IMR-90 (cell line): ENCODE measurements at regions not wholly inside any gene's neighbourhood (a gene's known extent, or its start where the extent isn't known, plus 50 kb on each side); places are given as distances from the start of the nearest gene placed in this dataset.

Experiments
- ATAC-seq: fragments of 200-7000 bp; cut with Tn5 transposase; 2 replicates; pipeline ENCODE4 v1.9.1; 2020; ENCODE audit warnings: low read depth, mild to moderate bottlenecking, moderate library complexity
- BruUV-seq: library from RNA; stranded (reverse); fragments of 400-500 nt; replicated peaks from 2 replicates; lab custom pipeline; 2021; lab: Mats Ljungman, UMichigan
- CTCF ChIA-PET: fragments of 300-600 bp; formaldehyde crosslinking; extraction: SDS; loops from one replicate; lab custom pipeline; 2021; ENCODE audit warnings: antibody characterized with exemption; lab: Yijun Ruan, JAX
- POLR2A ChIA-PET: fragments of 300-600 bp; sonication (Branson Sonifier 250); formaldehyde crosslinking; loops from one replicate; lab custom pipeline; 2022; ENCODE audit warnings: antibody characterized with exemption; ENCODE audit not compliant: unreplicated experiment; lab: Charles Lee
- DNase-seq: peaks from one replicate; pipeline ENCODE4 v3.0.0; 2013
- H2AFZ ChIP-seq: replicated peaks from 2 replicates; pipeline ENCODE3; 2013; ENCODE audit warnings: low read length, mild to moderate bottlenecking; ENCODE audit not compliant: poor library complexity
- H2AK5ac ChIP-seq: 2 replicates; pipeline ENCODE4 v1.6.1; 2013; ENCODE audit warnings: low read depth, low read length, inconsistent platforms
- H2AK9ac ChIP-seq: replicated peaks from 2 replicates; pipeline ENCODE3; 2013; ENCODE audit warnings: mild to moderate bottlenecking, low read depth, low read length, moderate library complexity; ENCODE audit not compliant: poor library complexity
- H2BK120ac ChIP-seq: 2 replicates; pipeline ENCODE4 v1.6.1; 2013; ENCODE audit warnings: low read depth, low read length, inconsistent platforms
- H2BK15ac ChIP-seq: 3 replicates; pipeline ENCODE4 v1.6.1; 2013; ENCODE audit warnings: low read depth, low read length, inconsistent platforms
- H2BK20ac ChIP-seq: 2 replicates; pipeline ENCODE4 v1.6.1; 2013; ENCODE audit warnings: low read depth, mild to moderate bottlenecking, inconsistent platforms, low read length, moderate library complexity
- H2BK5ac ChIP-seq: 2 replicates; pipeline ENCODE4 v1.6.1; 2013; ENCODE audit warnings: mild to moderate bottlenecking, low read depth, low read length, inconsistent platforms; ENCODE audit not compliant: poor library complexity, severe bottlenecking
- H3K14ac ChIP-seq: replicated peaks from 2 replicates; pipeline ENCODE4 v1.6.1; 2013; ENCODE audit warnings: low read depth, low read length, inconsistent platforms
- H3K18ac ChIP-seq: 2 replicates; pipeline ENCODE4 v1.6.1; 2013; ENCODE audit warnings: low read depth, low read length, control low read depth
- H3K23ac ChIP-seq: 2 replicates; pipeline ENCODE4 v1.6.1; 2013; ENCODE audit warnings: low read depth, low read length, inconsistent platforms
- H3K27ac ChIP-seq: 2 replicates; pipeline ENCODE4 v1.5.1; 2013; ENCODE audit warnings: mild to moderate bottlenecking, control low read depth, low read length; ENCODE audit not compliant: insufficient read depth
- H3K27me3 ChIP-seq: 2 replicates; pipeline ENCODE4 v1.6.1; 2013; ENCODE audit warnings: low read length; ENCODE audit not compliant: control insufficient read depth, insufficient read depth
- H3K36me3 ChIP-seq: 2 replicates; pipeline ENCODE4 v1.6.1; 2013; ENCODE audit warnings: low read length, mixed read lengths; ENCODE audit not compliant: control insufficient read depth, insufficient read depth
- H3K4ac ChIP-seq: 2 replicates; pipeline ENCODE4 v1.6.1; 2013; ENCODE audit warnings: low read depth, low read length, inconsistent platforms
- H3K4me1 ChIP-seq: 2 replicates; pipeline ENCODE4 v1.6.1; 2013; ENCODE audit warnings: low read length, mixed read lengths; ENCODE audit not compliant: control insufficient read depth, insufficient read depth
- H3K4me2 ChIP-seq: 2 replicates; pipeline ENCODE4 v1.6.1; 2013; ENCODE audit warnings: low read depth, mild to moderate bottlenecking, control low read depth, low read length, moderate library complexity
- H3K4me3 ChIP-seq: 2 replicates; pipeline ENCODE4 v1.5.1; 2013; ENCODE audit warnings: low read depth, mild to moderate bottlenecking, control low read depth, low read length, moderate library complexity; ENCODE audit not compliant: insufficient read depth
- H3K56ac ChIP-seq: 2 replicates; pipeline ENCODE4 v1.6.1; 2013; ENCODE audit warnings: low read length, inconsistent platforms; ENCODE audit not compliant: insufficient read depth; ENCODE audit errors: extremely low read depth
- H3K79me1 ChIP-seq, 2 experiments: 2 replicates each; pipeline ENCODE4 v1.6.1; 2013; ENCODE audit warnings: low read length in 2 of 2, inconsistent platforms in 1 of 2, low read depth in 1 of 2
- H3K9ac ChIP-seq: 2 replicates; pipeline ENCODE4 v1.6.1; 2013; ENCODE audit warnings: low read depth, low read length, control low read depth
- H3K9me1 ChIP-seq: 2 replicates; pipeline ENCODE4 v1.6.1; 2013; ENCODE audit warnings: low read length, inconsistent platforms; ENCODE audit not compliant: insufficient read depth
- H3K9me3 ChIP-seq: 2 replicates; pipeline ENCODE4 v1.6.1; 2013; ENCODE audit warnings: low read length; ENCODE audit not compliant: control insufficient read depth, insufficient read depth
- H4K20me1 ChIP-seq: 2 replicates; pipeline ENCODE4 v1.6.1; 2013; ENCODE audit warnings: low read length, inconsistent platforms; ENCODE audit not compliant: insufficient read depth
- H4K5ac ChIP-seq: 2 replicates; pipeline ENCODE4 v1.6.1; 2013; ENCODE audit warnings: mild to moderate bottlenecking, low read depth, low read length, control low read depth
- H4K8ac ChIP-seq, 2 experiments: 2 replicates each; pipeline ENCODE4 v1.6.1; 2013; ENCODE audit warnings: low read depth in 2 of 2, low read length in 2 of 2, control low read depth in 1 of 2, inconsistent platforms in 1 of 2
- H4K91ac ChIP-seq: 2 replicates; pipeline ENCODE4 v1.6.1; 2013; ENCODE audit warnings: low read depth, low read length, inconsistent platforms; ENCODE audit not compliant: insufficient read depth
- POLR2A ChIP-seq: IDR thresholded peaks from 2 replicates; pipeline ENCODE4 v1.6.1; 2012; ENCODE audit warnings: mild to moderate bottlenecking, low read depth, low read length
- USF2 ChIP-seq: fragments of 150-350 bp; IDR thresholded peaks from 2 replicates; pipeline ENCODE4 v1.6.1; 2017; ENCODE audit warnings: mild to moderate bottlenecking, antibody characterized with exemption, low read length, low read depth
- WGBS, 2 experiments: methylation state at CpG; one replicate each; pipeline versions ENCODE4 v1.1.5 to v1.1.7; 2013; ENCODE audit warnings: missing lambda C conversion rate in 2 of 2; ENCODE audit not compliant: insufficient read length in 1 of 2; ENCODE audit errors: extremely low coverage in 2 of 2; 5-methylcytosine and 5-hydroxymethylcytosine counted together
- dilution Hi-C: fragments of 300-500 bp; cut with HindIII; formaldehyde crosslinking; loops from one replicate; pipeline ENCODE4 v1.14.3; 2018; ENCODE audit warnings: low sequenced_read_pairs; ENCODE audit not compliant: unreplicated experiment
- in situ Hi-C: fragments of 300-500 bp; cut with MboI; formaldehyde crosslinking; loops from 3 replicates; pipeline ENCODE4 v1.14.3; 2019; ENCODE audit warnings: low sequenced_read_pairs, inconsistent platforms, mixed read lengths
- intact Hi-C: fragments of 100-400 bp; cut with micrococcal nuclease; formaldehyde crosslinking; loops from 2 replicates; pipeline ENCODE4 v1.10.0; 2022

- dilution Hi-C loops (no loop called here), intact Hi-C loops (no loop called here), in situ Hi-C loops (no loop called here)
- CTCF ChIA-PET = interaction anchor here (0.7 kb wide), 1 partner anchor 54 kb away, joined by 3 read pairs; no protein-coding TSS in a partner anchor
- POLR2A ChIA-PET = no interaction called here
- H2AFZ ChIP-seq = no peak overlapping the region
- H3K36me3 ChIP-seq = no peaks in the 10 kb centered on the region
- H3K4me3 ChIP-seq = no peak overlapping the region
- H3K79me1 ChIP-seq = no peaks in the 10 kb centered on the region
- H4K8ac ChIP-seq = no peak overlapping the region
- ATAC-seq (no peak), DNase-seq (no peak)
- H2BK20ac ChIP-seq = no peak overlapping the region
- no peak overlapping the region for H4K91ac ChIP-seq
- H3K18ac ChIP-seq = no peak overlapping the region
- BruUV-seq = no TSS peak
- no peaks in the 10 kb centered on the region for H4K20me1 ChIP-seq
- no peak overlapping the region for H3K4me2 ChIP-seq
- H2BK5ac ChIP-seq = no peak overlapping the region
- no peak overlapping the region for H2BK120ac ChIP-seq
- no peak overlapping the region for H3K4ac ChIP-seq
- H3K4me1 ChIP-seq = no peaks in the 10 kb centered on the region; the same call in 1 of the 2 replicates
- H2BK15ac ChIP-seq = no peak overlapping the region
- no peak for TF ChIP-seq POLR2A
- TF ChIP-seq USF2 = no peak
- no peak overlapping the region for H2AK9ac ChIP-seq
- H3K9me3 ChIP-seq = no peaks in the 10 kb centered on the region
- no peak overlapping the region for H3K27ac ChIP-seq
- no peak overlapping the region for H3K56ac ChIP-seq
- no peaks in the 10 kb centered on the region for H3K27me3 ChIP-seq
- 37% methylated on average over 2 of the region's 4 CpGs; no CpG with 5 or more reads in 1 of the 2 experiments for WGBS, 2 experiments
- H4K5ac ChIP-seq = no peak overlapping the region
- H3K9ac ChIP-seq = no peak overlapping the region
- no peak overlapping the region for H3K23ac ChIP-seq
- no peak overlapping the region for H3K14ac ChIP-seq
- H2AK5ac ChIP-seq = no peak overlapping the region
- H3K9me1 ChIP-seq = no peaks in the 10 kb centered on the region
Observed at GRCh38 chr5:33241802-33242201, 199.0 kb upstream of the TARS1 start.
